ENCODE measurements at regions not wholly inside any gene's neighbourhood (a gene's known extent, or its start where the extent isn't known, plus 50 kb on each side); places are given as distances from the start of the nearest gene placed in this dataset.

- Histone ChIP-seq H3K4me3 (ENCODE audit: low read length, poor library complexity, severe bottlenecking) (peak overlapping the region; percentile 15), H3K4me1 (ENCODE audit: insufficient read depth, low read length, poor library complexity, severe bottlenecking) (peaks cover 26% of the 10 kb centered on the region), H3K4me2 (ENCODE audit: low read depth, low read length, poor library complexity, severe bottlenecking) (peak overlapping the region; percentile 48), H3K9me3 (ENCODE audit: insufficient read depth, low read depth, low read length) (no peaks in the 10 kb centered on the region), H3K79me2 (ENCODE audit: insufficient read depth, low read length) (no peaks in the 10 kb centered on the region), H2AFZ (ENCODE audit: low read length) (no peak overlapping the region), H3K36me3 (ENCODE audit: insufficient read depth, low read length) (no peaks in the 10 kb centered on the region), H3K9me2 (replicated peaks; ENCODE audit: low read depth, low read length) (no peaks in the 10 kb centered on the region), H3K27me3 (ENCODE audit: insufficient read depth, low read length, poor library complexity, severe bottlenecking) (no peaks in the 10 kb centered on the region), H4K20me1 (ENCODE audit: insufficient read depth, low read length, poor library complexity, severe bottlenecking) (no peaks in the 10 kb centered on the region), H3K9ac (ENCODE audit: low read depth, low read length, poor library complexity, severe bottlenecking) (no peak overlapping the region), H3F3A (ENCODE audit: low read depth) (no peaks in the 10 kb centered on the region)
- no peak for TF ChIP-seq EZH2phosphoT487 (IDR thresholded peaks at IDR 0.05; ENCODE audit: borderline replicate concordance)
- TF ChIP-seq, protein P1, sequence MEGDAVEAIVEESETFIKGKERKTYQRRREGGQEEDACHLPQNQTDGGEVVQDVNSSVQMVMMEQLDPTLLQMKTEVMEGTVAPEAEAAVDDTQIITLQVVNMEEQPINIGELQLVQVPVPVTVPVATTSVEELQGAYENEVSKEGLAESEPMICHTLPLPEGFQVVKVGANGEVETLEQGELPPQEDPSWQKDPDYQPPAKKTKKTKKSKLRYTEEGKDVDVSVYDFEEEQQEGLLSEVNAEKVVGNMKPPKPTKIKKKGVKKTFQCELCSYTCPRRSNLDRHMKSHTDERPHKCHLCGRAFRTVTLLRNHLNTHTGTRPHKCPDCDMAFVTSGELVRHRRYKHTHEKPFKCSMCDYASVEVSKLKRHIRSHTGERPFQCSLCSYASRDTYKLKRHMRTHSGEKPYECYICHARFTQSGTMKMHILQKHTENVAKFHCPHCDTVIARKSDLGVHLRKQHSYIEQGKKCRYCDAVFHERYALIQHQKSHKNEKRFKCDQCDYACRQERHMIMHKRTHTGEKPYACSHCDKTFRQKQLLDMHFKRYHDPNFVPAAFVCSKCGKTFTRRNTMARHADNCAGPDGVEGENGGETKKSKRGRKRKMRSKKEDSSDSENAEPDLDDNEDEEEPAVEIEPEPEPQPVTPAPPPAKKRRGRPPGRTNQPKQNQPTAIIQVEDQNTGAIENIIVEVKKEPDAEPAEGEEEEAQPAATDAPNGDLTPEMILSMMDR (conservative IDR thresholded peaks at IDR 0.05; ENCODE audit: low read length), result no peak
Measured at GRCh38 chr5:136699651-136700050, 334.3 kb upstream of the TRPC7 start.

- H4K20me1 ChIP-seq (ENCODE audit: insufficient read depth, low read length, poor library complexity, severe bottlenecking), result no peaks in the 10 kb centered on the region
- H3K9ac ChIP-seq (ENCODE audit: low read depth, low read length, poor library complexity, severe bottlenecking), result no peak overlapping the region
- no peaks in the 10 kb centered on the region for H3K79me2 ChIP-seq (ENCODE audit: insufficient read depth, low read length)
- H3K27me3 ChIP-seq (ENCODE audit: insufficient read depth, low read length, poor library complexity, severe bottlenecking), result no peaks in the 10 kb centered on the region
- no peaks in the 10 kb centered on the region for H3K36me3 ChIP-seq (ENCODE audit: insufficient read depth, low read length)
- peak overlapping the region; percentile 48 for H3K4me2 ChIP-seq (ENCODE audit: low read depth, low read length, poor library complexity, severe bottlenecking)
- no peak overlapping the region; the same call in 1 of the 2 replicates for H2AFZ ChIP-seq (ENCODE audit: low read length)
- H3K9me2 ChIP-seq (replicated peaks; ENCODE audit: low read depth, low read length), result no peaks in the 10 kb centered on the region
- H3K9me3 ChIP-seq (ENCODE audit: insufficient read depth, low read depth, low read length), result no peaks in the 10 kb centered on the region
- peaks cover 26% of the 10 kb centered on the region for H3K4me1 ChIP-seq (ENCODE audit: insufficient read depth, low read length, poor library complexity, severe bottlenecking)
- TF ChIP-seq, protein P1 (conservative IDR thresholded peaks at IDR 0.05; ENCODE audit: low read length), result no peak
- TF ChIP-seq EZH2phosphoT487 (IDR thresholded peaks at IDR 0.05; ENCODE audit: borderline replicate concordance), result no peak
- peak overlapping the region; percentile 15 for H3K4me3 ChIP-seq (ENCODE audit: low read length, poor library complexity, severe bottlenecking)
- no peaks in the 10 kb centered on the region for H3F3A ChIP-seq (ENCODE audit: low read depth)
Measured at GRCh38 chr5:136698970-136699369, 333.6 kb upstream of the TRPC7 start.

DNA sequence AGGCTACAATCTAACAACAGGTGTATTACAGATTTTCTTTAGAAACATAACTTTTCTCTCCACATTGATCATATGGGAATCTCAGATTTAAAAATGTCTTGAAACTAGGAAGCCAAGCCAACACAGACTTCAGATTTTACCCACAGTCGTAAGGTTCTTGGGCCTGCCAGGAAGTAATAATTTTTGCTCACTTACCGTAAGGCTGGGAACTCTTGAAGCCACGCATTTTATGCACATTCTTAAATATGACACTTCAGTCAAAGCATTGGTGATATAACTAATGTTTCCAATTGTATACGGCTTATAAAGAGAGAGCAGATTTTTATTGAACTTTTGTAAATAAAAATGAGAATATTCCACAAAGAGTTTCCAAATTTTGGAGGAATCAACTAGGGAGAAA is 328.9 kb upstream of the TRPC7 start:
- H3K4me1 ChIP-seq (ENCODE audit: insufficient read depth, low read length, poor library complexity, severe bottlenecking), result peaks cover 10% of the 10 kb centered on the region
- no peaks in the 10 kb centered on the region; the same call in 1 of the 2 replicates for H3K9me3 ChIP-seq (ENCODE audit: insufficient read depth, low read depth, low read length)

More for the DNA sequence above, 328.9 kb upstream of the TRPC7 start:
- H3K9ac ChIP-seq (ENCODE audit: low read depth, low read length, poor library complexity, severe bottlenecking), result no peak overlapping the region
- no peak overlapping the region for H3K4me3 ChIP-seq (ENCODE audit: low read length, poor library complexity, severe bottlenecking)
- TF ChIP-seq, protein P1 (conservative IDR thresholded peaks at IDR 0.05; ENCODE audit: low read length), result no peak
- TF ChIP-seq EZH2phosphoT487 (IDR thresholded peaks at IDR 0.05; ENCODE audit: borderline replicate concordance), result no peak
- H3K4me2 ChIP-seq (ENCODE audit: low read depth, low read length, poor library complexity, severe bottlenecking), result no peak overlapping the region
- H3K36me3 ChIP-seq (ENCODE audit: insufficient read depth, low read length), result no peaks in the 10 kb centered on the region
- no peaks in the 10 kb centered on the region for H3K79me2 ChIP-seq (ENCODE audit: insufficient read depth, low read length)
- no peak overlapping the region for H2AFZ ChIP-seq (ENCODE audit: low read length)
- H3K27me3 ChIP-seq (ENCODE audit: insufficient read depth, low read length, poor library complexity, severe bottlenecking), result no peaks in the 10 kb centered on the region
- no peaks in the 10 kb centered on the region for H3F3A ChIP-seq (ENCODE audit: low read depth)
- H3K9me2 ChIP-seq (replicated peaks; ENCODE audit: low read depth, low read length), result no peaks in the 10 kb centered on the region
- H4K20me1 ChIP-seq (ENCODE audit: insufficient read depth, low read length, poor library complexity, severe bottlenecking), result no peaks in the 10 kb centered on the region

All from Loucy (cell line).